BJ (cell line): ENCODE measurements at regions not wholly inside any gene's neighbourhood (a gene's known extent, or its start where the extent isn't known, plus 50 kb on each side); places are given as distances from the start of the nearest gene placed in this dataset.

Experiments
- CTCF ChIA-PET: fragments of 350-600 bp; formaldehyde crosslinking; extraction: SDS; loops from one replicate; lab custom pipeline; 2021; ENCODE audit warnings: antibody characterized with exemption, inconsistent platforms; lab: Yijun Ruan, JAX
- POLR2A ChIA-PET: fragments of 300-600 bp; sonication (Branson Sonifier 250); formaldehyde crosslinking; extraction: SDS; loops from one replicate; lab custom pipeline; 2021; ENCODE audit warnings: antibody characterized with exemption; lab: Charles Lee
- DNase-seq: peaks from one replicate; pipeline ENCODE4 v3.0.0-alpha.2; 2011; ENCODE audit warnings: low read depth
- H3K27me3 ChIP-seq: 2 replicates; pipeline ENCODE4 v1.6.0; 2011; ENCODE audit warnings: low read length; ENCODE audit not compliant: control insufficient read depth, insufficient read depth
- H3K36me3 ChIP-seq: 2 replicates; pipeline ENCODE4 v1.5.1; 2011; ENCODE audit warnings: low read length; ENCODE audit not compliant: control insufficient read depth, insufficient read depth
- H3K4me3 ChIP-seq: 2 replicates; pipeline ENCODE4 v1.5.1; 2011; ENCODE audit warnings: low read depth, mild to moderate bottlenecking, control low read depth, low read length
- TF ChIP-seq, protein P1 (sequence below): IDR thresholded peaks from 2 replicates; pipeline ENCODE4 v1.5.1; 2011; ENCODE audit warnings: low read depth, mild to moderate bottlenecking, control low read depth, inconsistent platforms, low read length, moderate library complexity; ENCODE audit not compliant: insufficient read depth

DNA sequence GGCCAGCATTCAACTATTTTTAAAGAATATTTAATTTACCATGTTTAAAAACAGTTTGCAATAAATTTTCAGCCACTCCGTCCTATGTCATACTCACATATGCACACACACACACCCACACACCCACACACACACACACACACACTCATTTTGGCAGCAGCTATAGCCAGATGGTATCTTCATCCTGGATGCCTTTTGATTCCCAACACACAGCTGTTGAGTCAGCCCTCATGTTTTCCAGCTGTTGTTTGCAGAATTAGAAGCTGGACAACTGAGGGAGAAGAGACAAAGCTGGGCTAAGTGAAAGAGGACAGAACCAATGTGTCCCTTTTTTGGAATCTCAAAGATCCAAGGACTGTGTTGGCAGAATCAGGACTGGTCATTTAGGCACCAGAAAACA lies 80.0 kb upstream of the EGLN3 start:
- CTCF ChIA-PET = interaction anchor here (1.4 kb wide), 1 partner anchor 33 kb away, joined by 3 read pairs; no protein-coding TSS in a partner anchor

DNA sequence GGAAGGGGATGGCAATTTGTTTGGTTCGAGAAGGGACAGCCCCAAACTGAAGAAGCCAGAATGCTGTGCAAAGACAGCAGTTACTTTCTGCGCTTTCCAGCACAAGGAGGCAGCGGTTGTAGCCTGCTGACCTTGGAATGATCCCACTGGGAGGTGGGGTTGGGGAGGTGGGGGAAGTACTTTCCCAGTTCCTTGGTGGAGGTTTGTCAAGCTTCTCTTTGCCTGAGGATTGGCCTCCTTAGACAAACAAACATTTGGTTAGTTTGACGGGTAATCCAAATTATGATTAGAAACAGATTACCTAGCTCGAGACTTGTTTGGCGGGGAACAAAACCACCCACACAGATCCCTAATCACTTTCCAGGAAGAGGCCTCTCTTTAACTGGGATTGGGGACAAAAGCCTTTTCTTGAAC lies 79.1 kb upstream of the EGLN3 start:
- ChIA-PET CTCF (no interaction called here), POLR2A (interaction anchor here (0.5 kb wide), 1 partner anchor 161 kb away, joined by 4 read pairs; no protein-coding TSS in a partner anchor)
- Histone ChIP-seq H3K36me3 (no peaks in the 10 kb centered on the region), H3K27me3 (peaks cover 10% of the 10 kb centered on the region; the same call in 1 of the 2 replicates), H3K4me3 (no peak overlapping the region)
- no peak for DNase-seq
- TF ChIP-seq, protein P1, sequence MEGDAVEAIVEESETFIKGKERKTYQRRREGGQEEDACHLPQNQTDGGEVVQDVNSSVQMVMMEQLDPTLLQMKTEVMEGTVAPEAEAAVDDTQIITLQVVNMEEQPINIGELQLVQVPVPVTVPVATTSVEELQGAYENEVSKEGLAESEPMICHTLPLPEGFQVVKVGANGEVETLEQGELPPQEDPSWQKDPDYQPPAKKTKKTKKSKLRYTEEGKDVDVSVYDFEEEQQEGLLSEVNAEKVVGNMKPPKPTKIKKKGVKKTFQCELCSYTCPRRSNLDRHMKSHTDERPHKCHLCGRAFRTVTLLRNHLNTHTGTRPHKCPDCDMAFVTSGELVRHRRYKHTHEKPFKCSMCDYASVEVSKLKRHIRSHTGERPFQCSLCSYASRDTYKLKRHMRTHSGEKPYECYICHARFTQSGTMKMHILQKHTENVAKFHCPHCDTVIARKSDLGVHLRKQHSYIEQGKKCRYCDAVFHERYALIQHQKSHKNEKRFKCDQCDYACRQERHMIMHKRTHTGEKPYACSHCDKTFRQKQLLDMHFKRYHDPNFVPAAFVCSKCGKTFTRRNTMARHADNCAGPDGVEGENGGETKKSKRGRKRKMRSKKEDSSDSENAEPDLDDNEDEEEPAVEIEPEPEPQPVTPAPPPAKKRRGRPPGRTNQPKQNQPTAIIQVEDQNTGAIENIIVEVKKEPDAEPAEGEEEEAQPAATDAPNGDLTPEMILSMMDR = no peak

More for the DNA sequence above, 80.0 kb upstream of the EGLN3 start:
- no peak overlapping the region for H3K4me3 ChIP-seq
- POLR2A ChIA-PET = no interaction called here
- H3K36me3 ChIP-seq = no peaks in the 10 kb centered on the region
- H3K27me3 ChIP-seq = peaks cover 10% of the 10 kb centered on the region; the same call in 1 of the 2 replicates
- DNase-seq = no peak
- TF ChIP-seq, protein P1 = no peak

DNA sequence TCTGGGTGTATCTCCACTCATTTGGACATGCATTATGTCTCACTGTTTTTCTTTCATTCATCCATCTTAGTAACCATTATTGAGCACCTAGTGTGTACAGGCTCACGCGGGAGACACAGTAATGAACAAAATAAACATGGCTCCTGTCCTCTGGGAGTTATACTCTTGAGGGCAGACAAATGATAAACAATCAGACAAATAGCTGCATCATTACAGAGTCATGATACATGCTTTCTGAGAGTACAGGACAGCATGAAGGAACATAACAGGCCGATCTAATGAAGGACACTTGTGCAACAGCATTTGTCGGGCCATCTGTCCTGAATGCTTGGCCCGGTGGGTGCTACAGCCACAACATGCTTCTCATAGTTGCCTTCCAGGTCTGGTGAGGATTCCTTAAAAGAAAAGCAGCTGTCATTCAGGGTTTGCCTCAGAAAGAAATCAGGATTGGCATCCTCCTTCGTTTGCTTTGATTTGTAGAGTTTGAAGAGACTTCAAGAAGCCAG lies 77.2 kb upstream of the EGLN3 start:
- DNase-seq = no peak
- CTCF ChIA-PET = no interaction called here
- POLR2A ChIA-PET = no interaction called here
- Histone ChIP-seq H3K36me3 (no peaks in the 10 kb centered on the region), H3K4me3 (no peak overlapping the region), H3K27me3 (peaks cover 10% of the 10 kb centered on the region; the same call in 1 of the 2 replicates)
- TF ChIP-seq, protein P1 = no peak

DNA sequence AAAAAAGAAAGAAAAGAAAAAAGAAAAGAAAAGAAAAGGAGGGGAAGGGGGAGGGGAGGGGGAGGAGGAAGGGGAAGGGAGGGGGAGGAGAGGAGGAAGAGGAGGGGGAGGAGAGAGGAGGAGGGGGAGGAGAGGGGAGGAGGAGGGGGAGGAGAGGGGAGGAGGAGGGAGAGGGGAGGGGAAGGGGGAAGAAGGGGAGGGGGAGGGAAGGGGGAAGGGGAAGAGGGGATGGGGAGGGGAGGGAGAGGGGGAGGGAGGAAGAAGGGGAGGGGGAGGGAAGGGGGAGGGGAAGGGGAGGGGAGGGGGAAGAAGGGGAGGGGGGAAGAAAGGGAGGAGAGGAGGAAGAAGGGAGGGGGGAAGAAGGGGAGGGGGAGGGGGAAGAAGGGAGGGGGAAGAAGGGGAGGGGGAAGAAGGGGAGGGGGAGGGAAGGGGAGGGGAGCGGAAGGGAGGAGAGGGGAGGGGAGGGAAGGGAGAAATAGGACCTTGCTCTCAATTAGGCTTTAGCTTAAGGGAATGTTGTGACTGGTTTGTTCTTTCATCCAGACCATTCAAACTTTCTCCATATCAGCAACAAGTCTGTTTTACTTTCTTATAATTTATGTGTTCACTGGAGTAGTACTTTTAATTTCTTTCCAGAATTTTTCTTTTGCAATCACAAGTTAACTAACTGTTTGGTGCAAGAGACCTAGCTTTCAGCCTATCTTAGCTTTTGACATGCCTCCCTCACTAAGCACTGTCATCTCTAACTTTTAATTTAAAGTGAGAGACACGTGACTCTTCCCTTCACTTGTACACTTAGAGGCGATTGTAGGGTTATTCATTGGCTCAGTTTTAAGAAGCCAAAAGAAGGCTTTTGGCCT lies 76.5 kb upstream of the EGLN3 start:
- no peak overlapping the region for H3K4me3 ChIP-seq
- DNase-seq = no peak
- H3K36me3 ChIP-seq = no peaks in the 10 kb centered on the region
- CTCF ChIA-PET = no interaction called here
- H3K27me3 ChIP-seq = peaks cover 10% of the 10 kb centered on the region; the same call in 1 of the 2 replicates
- TF ChIP-seq, protein P1 = no peak
- POLR2A ChIA-PET = no interaction called here

DNA sequence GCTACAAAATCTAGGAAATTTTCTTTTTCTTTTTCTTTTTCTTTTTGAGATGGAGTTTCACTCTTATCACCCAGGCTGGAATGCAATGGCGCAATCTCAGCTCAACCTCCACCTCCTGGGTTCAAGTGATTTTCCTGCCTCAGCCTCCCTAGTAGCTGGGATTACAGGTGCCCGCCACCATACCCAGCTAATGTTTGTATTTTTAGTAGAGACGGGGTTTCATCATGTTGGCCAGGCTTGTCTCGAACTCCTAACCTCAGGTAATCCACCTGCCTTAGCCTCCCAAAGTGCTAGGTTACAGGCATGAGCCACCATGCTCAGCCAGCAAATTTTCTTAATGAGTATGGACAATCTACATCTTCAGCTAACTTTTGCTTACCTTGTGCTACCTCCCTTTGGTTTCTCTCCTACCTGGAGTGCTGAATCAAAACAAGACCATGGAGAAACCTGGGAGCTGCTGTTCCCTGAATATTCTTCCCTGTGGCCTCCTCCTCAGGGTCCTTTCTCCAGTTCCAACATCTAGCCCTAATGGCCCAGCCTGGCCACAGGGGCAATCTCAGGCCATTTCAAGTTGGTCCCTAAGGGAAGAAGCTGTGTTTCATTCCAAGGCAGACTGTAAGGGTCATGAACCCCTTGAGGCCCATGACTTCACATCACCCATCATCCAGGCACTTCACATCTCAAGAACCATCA lies 74.6 kb upstream of the EGLN3 start:
- Histone ChIP-seq H3K27me3 (peaks cover 9% of the 10 kb centered on the region; the same call in 1 of the 2 replicates), H3K4me3 (no peak overlapping the region), H3K36me3 (no peaks in the 10 kb centered on the region)
- ChIA-PET POLR2A (interaction anchor here (0.6 kb wide), 1 partner anchor 1317 kb away, joined by 3 read pairs; no protein-coding TSS in a partner anchor), CTCF (interaction anchor here (2.0 kb wide), 1 partner anchor 12 kb away, joined by 6 read pairs; no protein-coding TSS in a partner anchor)
- TF ChIP-seq, protein P1 = no peak
- no peak for DNase-seq
